HEK293T (cell line): ENCODE measurements at regions not wholly inside any gene's neighbourhood (a gene's known extent, or its start where the extent isn't known, plus 50 kb on each side); places are given as distances from the start of the nearest gene placed in this dataset.

ENCODE experiments used
- FOXA1 ChIP-seq: fragments of 450-650 bp; IDR thresholded peaks from 2 replicates; pipeline ENCODE4 v1.6.1; 2016; ENCODE audit warnings: mild to moderate bottlenecking
- FOXM1 ChIP-seq: fragments of 450-650 bp; IDR thresholded peaks from 2 replicates; pipeline ENCODE4 v1.6.1; 2017; ENCODE audit warnings: mild to moderate bottlenecking, borderline replicate concordance
- HDGF ChIP-seq: fragments of 450-650 bp; IDR thresholded peaks from 2 replicates; pipeline ENCODE4 v1.6.1; 2017; ENCODE audit warnings: antibody characterized with exemption, borderline replicate concordance
- LEF1 ChIP-seq: fragments of 450-650 bp; IDR thresholded peaks from 2 replicates; pipeline ENCODE4 v1.6.1; 2017; ENCODE audit warnings: mild to moderate bottlenecking, borderline replicate concordance
- SUZ12 ChIP-seq: fragments of 450-650 bp; IDR thresholded peaks from 2 replicates; pipeline ENCODE4 v1.6.1; 2016; ENCODE audit warnings: mild to moderate bottlenecking
- TARDBP ChIP-seq: fragments of 450-650 bp; IDR thresholded peaks from 2 replicates; pipeline ENCODE4 v1.6.1; 2016
- TF ChIP-seq, protein P1 (sequence below): fragments of 450-650 bp; IDR thresholded peaks from 2 replicates; pipeline ENCODE4 v1.6.1; 2016

DNA sequence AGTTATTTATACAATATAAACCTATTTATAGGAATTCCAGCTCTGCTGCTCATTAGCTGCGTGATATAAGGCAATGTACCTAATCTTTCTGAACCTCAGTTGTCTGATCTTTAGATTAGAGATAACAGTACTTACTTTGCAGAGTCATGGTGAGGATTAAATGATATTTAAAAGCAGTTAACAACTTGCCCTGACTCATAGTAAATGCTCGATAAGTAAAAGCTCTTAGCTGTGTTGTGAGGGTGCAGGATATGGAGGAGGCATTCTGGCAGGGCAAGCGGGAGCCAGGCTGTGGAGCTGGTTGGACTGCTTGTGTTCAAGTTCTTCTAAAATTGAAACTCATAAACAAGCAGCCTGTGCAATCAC is 140.0 kb upstream of the PRICKLE1 start:
- TF ChIP-seq SUZ12: no peak
- no peak for TF ChIP-seq FOXA1
- TF ChIP-seq TARDBP: no peak
- TF ChIP-seq, protein P1, sequence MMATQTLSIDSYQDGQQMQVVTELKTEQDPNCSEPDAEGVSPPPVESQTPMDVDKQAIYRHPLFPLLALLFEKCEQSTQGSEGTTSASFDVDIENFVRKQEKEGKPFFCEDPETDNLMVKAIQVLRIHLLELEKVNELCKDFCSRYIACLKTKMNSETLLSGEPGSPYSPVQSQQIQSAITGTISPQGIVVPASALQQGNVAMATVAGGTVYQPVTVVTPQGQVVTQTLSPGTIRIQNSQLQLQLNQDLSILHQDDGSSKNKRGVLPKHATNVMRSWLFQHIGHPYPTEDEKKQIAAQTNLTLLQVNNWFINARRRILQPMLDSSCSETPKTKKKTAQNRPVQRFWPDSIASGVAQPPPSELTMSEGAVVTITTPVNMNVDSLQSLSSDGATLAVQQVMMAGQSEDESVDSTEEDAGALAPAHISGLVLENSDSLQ: no peak
- no peak for TF ChIP-seq LEF1
- TF ChIP-seq FOXM1: no peak
- no peak for TF ChIP-seq HDGF
